GM10248 (cell line): ENCODE measurements at regions not wholly inside any gene's neighbourhood (a gene's known extent, or its start where the extent isn't known, plus 50 kb on each side); places are given as distances from the start of the nearest gene placed in this dataset.

Experiments used
- CTCF ChIA-PET: fragments of 300-600 bp; sonication (Branson Sonifier 250); formaldehyde crosslinking; extraction: SDS; loops from one replicate; lab custom pipeline; 2021; ENCODE audit warnings: antibody characterized with exemption; lab: Yijun Ruan, JAX
- POLR2A ChIA-PET: fragments of 350-650 bp; sonication (Branson Sonifier 250); formaldehyde crosslinking; extraction: SDS; loops from one replicate; lab custom pipeline; 2020; ENCODE audit warnings: antibody characterized with exemption; lab: Yijun Ruan, JAX
- DNase-seq: peaks from one replicate; pipeline ENCODE4 v3.0.0; 2012; ENCODE audit errors: extremely low spot score
- CTCF ChIP-seq: IDR thresholded peaks from 2 replicates; pipeline ENCODE4 v1.5.1; 2012; ENCODE audit warnings: mild to moderate bottlenecking, low read depth; ENCODE audit errors: extremely low read depth, missing control alignments, control extremely low read depth

GRCh38 chr1:101632548-101633272, 364.0 kb downstream of the OLFM3 start:
- CTCF ChIA-PET: interaction anchor here (1.0 to 1.8 kb wide), 2 partner anchors 8 to 57 kb away, joined by 3 to 5 read pairs; no protein-coding TSS in a partner anchor
- POLR2A ChIA-PET: no interaction called here
- no peak for DNase-seq
- no peak for TF ChIP-seq CTCF

- no peak for TF ChIP-seq CTCF
- POLR2A ChIA-PET: no interaction called here
- DNase-seq: no peak
Observed at GRCh38 chr1:101645810-101646209, 350.9 kb downstream of the OLFM3 start.

GRCh38 chr1:101652484-101652883, 344.2 kb downstream of the OLFM3 start:
- CTCF ChIA-PET: interaction anchor here (2.5 kb wide), 1 partner anchor 13 kb away, joined by 8 read pairs; no protein-coding TSS in a partner anchor
- POLR2A ChIA-PET: no interaction called here
- TF ChIP-seq CTCF: no peak
- DNase-seq: no peak

More at GRCh38 chr1:101645810-101646209, 350.9 kb downstream of the OLFM3 start:
- CTCF ChIA-PET: no interaction called here

- TF ChIP-seq CTCF: no peak
- ChIA-PET POLR2A (no interaction called here), CTCF (interaction anchor here (1.0 to 2.5 kb wide), 2 partner anchors 10 to 12 kb away, joined by 4 to 8 read pairs; no protein-coding TSS in a partner anchor)
- no peak for DNase-seq
Observed at GRCh38 chr1:101653482-101653946, 343.2 kb downstream of the OLFM3 start.

- ChIA-PET POLR2A (no interaction called here), CTCF (interaction anchor here (1.9 to 2.7 kb wide), 2 partner anchors 8 to 12 kb away, joined by 6 to 8 read pairs; no protein-coding TSS in a partner anchor)
- DNase-seq: no peak
- no peak for TF ChIP-seq CTCF
Observed at GRCh38 chr1:101664726-101665125, 332.0 kb downstream of the OLFM3 start.

GRCh38 chr1:101667761-101668160, 329.0 kb downstream of the OLFM3 start:
- TF ChIP-seq CTCF: no peak

More at GRCh38 chr1:101667761-101668160, 329.0 kb downstream of the OLFM3 start:
- POLR2A ChIA-PET: no interaction called here
- CTCF ChIA-PET: interaction anchor here (1.2 kb wide), 1 partner anchor 27 kb away, joined by 3 read pairs; no protein-coding TSS in a partner anchor
- DNase-seq: no peak
